ENCODE measurements at regions not wholly inside any gene's neighbourhood (a gene's known extent, or its start where the extent isn't known, plus 50 kb on each side); places are given as distances from the start of the nearest gene placed in this dataset.

- H3K9ac ChIP-seq (ENCODE audit: control insufficient read depth, extremely low read depth, insufficient read depth, low read length), result no peak overlapping the region
- H3K27ac ChIP-seq (ENCODE audit: control insufficient read depth, insufficient read depth, low read length), result no peak overlapping the region
- dilution Hi-C loops (cut with MboI; ENCODE audit: extremely low pct_ligation_motif_present, low sequenced_read_pairs), result no loop called here
- no peaks in the 10 kb centered on the region for H4K20me1 ChIP-seq (ENCODE audit: control insufficient read depth, extremely low read depth, insufficient read depth, low read length)
- no peak overlapping the region for H3K4me2 ChIP-seq (ENCODE audit: control insufficient read depth, extremely low read depth, insufficient read depth, low read depth, low read length)
- DNase-seq (ENCODE audit: low read depth, low spot score) (no peak), FAIRE-seq (no peak)
- no peaks in the 10 kb centered on the region for H3K9me1 ChIP-seq (ENCODE audit: control insufficient read depth, extremely low read depth, insufficient read depth, low read length)
- H3K4me3 ChIP-seq (ENCODE audit: control insufficient read depth in 2 of 3, extremely low read depth in 1 of 3, insufficient read depth in 2 of 3, low read depth in 1 of 3, low read length in 3 of 3), result no peak overlapping the region
- H2AFZ ChIP-seq (ENCODE audit: control insufficient read depth, low read length), result no peak overlapping the region
- H3K79me2 ChIP-seq (ENCODE audit: control insufficient read depth, insufficient read depth, low read length), result no peaks in the 10 kb centered on the region
- peaks cover 18% of the 10 kb centered on the region for H3K4me1 ChIP-seq (ENCODE audit: control insufficient read depth, extremely low read depth, insufficient read depth, low read length)
- peaks cover 15% of the 10 kb centered on the region for H3K27me3 ChIP-seq (ENCODE audit: control insufficient read depth, extremely low read depth, insufficient read depth, low read length)
- H3K9me3 ChIP-seq (ENCODE audit: control insufficient read depth, low read depth, low read length), result no peaks in the 10 kb centered on the region
- TF ChIP-seq CTCF (optimal IDR thresholded peaks at IDR 0.05 in 1 of 3, IDR thresholded peaks at IDR 0.05 in 1 of 3, conservative IDR thresholded peaks at IDR 0.05 in 1 of 3; ENCODE audit: extremely low read depth in 1 of 3, insufficient read depth in 2 of 3, low read length in 3 of 3) (no peak), EZH2 (IDR thresholded peaks at IDR 0.05; ENCODE audit: low read length) (no peak)
- no peaks in the 10 kb centered on the region for H3K36me3 ChIP-seq (ENCODE audit: control insufficient read depth in 2 of 2, extremely low read depth in 1 of 2, insufficient read depth in 2 of 2, low read length in 2 of 2)
Measured at GRCh38 chr10:71069909-71070666, 142.3 kb upstream of the UNC5B start.

GRCh38 chr10:71070741-71071140 lies 141.6 kb upstream of the UNC5B start:
- no peaks in the 10 kb centered on the region for H3K79me2 ChIP-seq (ENCODE audit: control insufficient read depth, insufficient read depth, low read length)
- FAIRE-seq, result no peak
- H3K4me2 ChIP-seq (ENCODE audit: control insufficient read depth, extremely low read depth, insufficient read depth, low read depth, low read length), result no peak overlapping the region
- no peaks in the 10 kb centered on the region for H4K20me1 ChIP-seq (ENCODE audit: control insufficient read depth, extremely low read depth, insufficient read depth, low read length)
- no peaks in the 10 kb centered on the region for H3K9me1 ChIP-seq (ENCODE audit: control insufficient read depth, extremely low read depth, insufficient read depth, low read length)
- no peak overlapping the region for H3K4me3 ChIP-seq (ENCODE audit: control insufficient read depth in 2 of 3, extremely low read depth in 1 of 3, insufficient read depth in 2 of 3, low read depth in 1 of 3, low read length in 3 of 3)
- H3K9me3 ChIP-seq (ENCODE audit: control insufficient read depth, low read depth, low read length), result no peaks in the 10 kb centered on the region
- peaks cover 25% of the 10 kb centered on the region for H3K4me1 ChIP-seq (ENCODE audit: control insufficient read depth, extremely low read depth, insufficient read depth, low read length)
- no peak overlapping the region for H3K27ac ChIP-seq (ENCODE audit: control insufficient read depth, insufficient read depth, low read length)
- H3K27me3 ChIP-seq (ENCODE audit: control insufficient read depth, extremely low read depth, insufficient read depth, low read length), result peaks cover 15% of the 10 kb centered on the region
- H3K9ac ChIP-seq (ENCODE audit: control insufficient read depth, extremely low read depth, insufficient read depth, low read length), result no peak overlapping the region
- dilution Hi-C loops (cut with MboI; ENCODE audit: extremely low pct_ligation_motif_present, low sequenced_read_pairs), result no loop called here
- TF ChIP-seq CTCF (optimal IDR thresholded peaks at IDR 0.05 in 1 of 3, IDR thresholded peaks at IDR 0.05 in 1 of 3, conservative IDR thresholded peaks at IDR 0.05 in 1 of 3; ENCODE audit: extremely low read depth in 1 of 3, insufficient read depth in 2 of 3, low read length in 3 of 3) (no peak), EZH2 (IDR thresholded peaks at IDR 0.05; ENCODE audit: low read length) (no peak)
- H2AFZ ChIP-seq (ENCODE audit: control insufficient read depth, low read length), result no peak overlapping the region
- no peaks in the 10 kb centered on the region for H3K36me3 ChIP-seq (ENCODE audit: control insufficient read depth in 2 of 2, extremely low read depth in 1 of 2, insufficient read depth in 2 of 2, low read length in 2 of 2)
- DNase-seq (ENCODE audit: low read depth, low spot score), result no peak

Measured in keratinocyte (primary cell).